NOMO-1 treated with dmso at 0.1 percent for 144 hours (cell line): ENCODE measurements at regions not wholly inside any gene's neighbourhood (a gene's known extent, or its start where the extent isn't known, plus 50 kb on each side); places are given as distances from the start of the nearest gene placed in this dataset.
A peak's percentile ranks its signal among the peaks of the same experiment; 100 is the strongest.

ENCODE experiments used
- DNase-seq: peaks from one replicate; lab custom pipeline; 2025; ENCODE audit not compliant: unreplicated experiment; lab: John Stamatoyannopoulos, UW

- DNase-seq: no peak
These were observed 53.2 kb downstream of the DNAAF9 start for GRCh38 chr20:3354247-3354646.

DNA sequence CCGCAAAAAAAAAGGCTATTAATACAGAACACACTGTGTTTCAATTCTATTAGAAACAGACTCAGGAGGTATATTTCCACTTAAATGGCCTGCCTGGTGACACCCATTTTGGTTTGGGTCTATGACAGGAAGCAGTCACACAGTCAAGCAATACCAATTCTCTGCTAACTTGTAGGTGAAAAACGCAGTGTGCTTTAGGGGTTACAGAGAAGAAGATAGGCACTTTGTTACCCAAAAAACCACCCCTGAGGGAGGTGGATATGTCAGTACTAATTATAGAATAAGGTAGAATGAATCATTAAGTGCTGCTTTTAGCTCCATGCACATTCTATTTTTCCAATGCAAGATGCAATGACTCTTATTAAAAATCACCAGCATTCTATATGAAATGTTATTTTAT, 53.8 kb downstream of the DNAAF9 start:
- no peak for DNase-seq

DNA sequence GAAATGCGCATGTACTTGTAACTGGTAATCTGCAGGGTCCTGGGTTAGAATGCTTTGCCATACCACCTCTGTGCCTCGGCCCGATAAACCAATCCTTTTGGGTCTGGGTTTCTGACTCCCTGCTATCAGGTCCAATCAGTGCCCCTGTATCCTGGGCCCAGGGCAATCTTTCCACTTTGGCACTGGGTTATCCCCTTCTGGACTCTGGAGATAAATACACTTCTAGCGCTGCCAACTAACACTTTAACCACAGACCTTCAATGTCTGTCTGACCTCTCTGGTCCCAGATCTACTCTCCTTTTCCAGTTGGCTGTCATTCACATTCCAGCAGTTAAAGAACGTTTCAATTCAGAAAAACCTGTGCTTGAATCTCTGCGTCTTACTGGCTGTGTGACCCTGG, 55.3 kb downstream of the DNAAF9 start:
- no peak for DNase-seq

GRCh38 chr20:3350422-3350821, 57.0 kb downstream of the DNAAF9 start:
- no peak for DNase-seq

- no peak for DNase-seq
These were observed 57.7 kb downstream of the DNAAF9 start for GRCh38 chr20:3349786-3350185.

DNA sequence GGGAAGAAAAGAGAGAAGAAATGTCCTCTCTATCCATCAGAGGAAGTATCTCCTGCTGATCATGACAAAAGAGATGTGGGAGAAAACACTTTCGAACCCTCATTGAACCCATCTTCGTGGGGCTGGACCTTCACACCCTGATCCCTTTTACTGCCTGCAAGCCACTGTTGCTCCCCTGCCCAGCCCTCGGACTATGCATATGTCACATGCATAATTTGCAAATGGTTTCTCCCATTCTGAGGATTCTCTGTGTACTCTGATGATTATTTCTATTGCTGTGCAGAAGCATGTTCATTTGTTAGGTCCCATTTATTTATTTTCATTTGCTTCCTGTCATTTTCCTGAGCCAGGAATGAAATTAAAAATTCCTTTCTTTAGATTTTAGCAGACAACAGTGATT, 64.7 kb downstream of the DNAAF9 start:
- DNase-seq: no peak

DNA sequence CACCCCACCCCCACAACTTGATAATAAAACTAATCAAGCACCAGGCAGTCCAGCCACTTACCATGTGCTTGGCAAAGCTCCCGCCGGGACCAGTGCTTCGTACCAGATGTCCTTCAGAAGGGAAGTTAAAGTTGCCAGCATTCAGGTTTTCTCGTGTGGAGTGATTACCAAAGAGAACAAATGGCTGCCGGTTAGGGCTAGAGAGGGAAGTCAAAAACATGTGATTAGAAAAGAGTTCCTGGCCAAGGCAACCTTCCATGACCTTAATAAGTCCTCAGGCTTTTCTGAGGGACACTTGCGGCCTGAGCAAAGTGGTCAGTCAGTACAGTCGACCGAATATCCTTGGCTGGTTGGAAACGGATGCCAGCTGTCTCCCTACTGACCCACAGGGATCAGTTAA, 67.0 kb downstream of the DNAAF9 start:
- no peak for DNase-seq

GRCh38 chr20:3339571-3339970, 67.9 kb downstream of the DNAAF9 start:
- no peak for DNase-seq

DNA sequence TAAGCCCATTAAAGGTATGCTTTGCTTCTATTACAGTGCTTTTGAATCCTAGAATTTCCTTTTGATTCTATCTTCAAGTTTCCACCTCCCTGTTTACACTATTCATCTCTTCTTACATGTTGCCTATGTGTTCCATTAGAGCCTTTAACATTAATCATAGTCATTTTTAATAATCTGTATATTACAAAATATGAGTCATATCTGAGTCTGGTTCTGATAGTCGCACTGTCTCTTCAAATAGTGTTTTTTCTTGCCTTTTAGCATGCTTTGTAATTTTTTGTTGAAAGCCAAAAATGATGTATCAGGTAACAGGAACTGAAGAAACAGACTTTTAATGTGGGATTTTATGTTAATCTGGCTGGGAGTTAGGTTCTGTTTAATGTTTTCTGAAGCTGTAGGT, 68.4 kb downstream of the DNAAF9 start:
- no peak for DNase-seq

- no peak for DNase-seq
These were observed 73.1 kb downstream of the DNAAF9 start for GRCh38 chr20:3334156-3334943.

DNA sequence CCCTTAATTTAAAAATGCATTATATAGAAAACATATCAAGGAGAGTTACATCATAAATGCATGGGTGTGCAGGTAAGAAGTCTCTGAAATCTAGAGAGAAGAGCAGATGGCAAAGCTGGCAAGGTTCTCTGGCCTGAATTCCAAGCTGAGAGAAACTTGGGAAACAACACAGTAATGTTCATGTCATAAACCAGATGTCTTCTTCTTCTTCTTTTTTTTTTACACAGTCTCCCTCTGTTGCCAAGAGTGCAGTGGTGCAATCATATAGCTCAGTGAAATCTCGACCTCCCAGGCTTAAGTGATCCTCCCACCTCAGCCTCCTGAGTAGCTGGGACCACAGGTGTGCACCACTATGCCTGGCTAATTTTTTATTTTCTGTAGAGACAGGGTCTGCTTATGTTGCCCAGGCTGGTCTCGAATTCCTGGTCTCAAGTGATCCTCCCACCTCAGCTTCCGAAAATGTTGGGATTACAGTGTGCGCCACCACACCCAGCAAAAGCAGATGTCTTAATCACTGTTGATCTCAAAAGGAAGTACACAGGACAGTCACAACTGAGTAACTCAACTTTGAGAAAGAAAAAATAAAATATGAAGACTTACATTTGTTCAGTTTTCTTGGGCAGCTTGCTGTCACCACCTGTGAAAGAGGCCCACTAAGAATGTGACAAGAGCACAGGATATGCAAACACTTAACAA, 77.3 kb downstream of the DNAAF9 start:
- DNase-seq: no peak

- no peak for DNase-seq
These were observed 79.0 kb downstream of the DNAAF9 start for GRCh38 chr20:3328501-3328900.

DNA sequence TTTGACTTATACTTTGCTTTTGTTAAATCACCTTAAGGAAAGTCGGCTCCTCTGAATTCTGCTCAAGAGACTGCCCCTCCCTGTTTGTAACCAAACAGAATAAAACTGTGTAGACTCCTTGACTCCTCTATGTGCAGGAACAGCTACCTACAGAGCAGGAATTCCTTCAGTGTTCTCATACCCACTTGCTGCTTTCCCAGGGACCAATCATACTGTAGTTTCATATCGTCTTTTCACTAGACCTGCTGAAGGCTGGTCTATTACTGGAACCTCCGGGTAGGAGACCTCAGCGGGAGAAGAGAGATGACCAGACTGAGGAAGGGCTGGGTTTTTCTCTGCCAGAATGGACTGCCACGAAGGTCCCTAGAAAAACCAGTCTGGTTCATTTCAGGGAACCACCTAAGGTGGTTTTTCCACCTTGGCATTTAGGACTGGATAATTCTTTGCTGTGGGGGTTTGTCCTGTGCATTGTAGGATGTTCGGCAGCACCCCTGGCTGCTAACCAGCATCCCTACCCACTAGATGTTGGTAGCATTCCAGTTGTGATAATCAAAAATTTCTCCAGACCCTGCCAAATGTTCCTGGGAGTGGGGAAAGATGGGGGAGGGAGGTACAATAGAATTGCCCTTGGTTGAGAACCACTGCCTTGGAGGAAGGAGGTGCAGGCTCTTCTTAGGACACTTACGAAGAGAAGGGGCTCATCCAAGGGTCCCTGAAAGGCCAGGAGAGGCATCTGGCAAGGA, 80.5 kb downstream of the DNAAF9 start:
- no peak for DNase-seq

- DNase-seq: no peak
These were observed 81.6 kb downstream of the DNAAF9 start for GRCh38 chr20:3325864-3326263.

DNA sequence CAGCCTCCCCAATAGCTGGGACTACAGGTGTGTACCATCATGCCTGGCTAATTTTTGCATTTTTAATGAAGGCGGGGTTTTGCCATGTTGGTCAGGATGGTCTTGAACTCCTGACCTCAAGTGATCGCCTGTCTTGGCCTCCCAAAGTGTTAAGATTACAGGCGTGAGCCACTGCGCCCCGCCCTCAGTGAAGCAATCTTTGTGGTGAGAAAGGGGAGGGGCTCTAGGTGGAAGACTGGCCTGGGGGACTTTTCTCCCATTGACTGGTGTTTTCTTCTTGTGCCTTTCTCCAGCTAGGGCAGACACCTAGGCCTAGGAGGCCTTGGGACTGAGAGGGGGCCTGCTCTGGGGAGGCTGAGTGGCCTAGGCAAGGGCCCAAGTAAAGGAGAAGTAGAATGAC, 84.1 kb downstream of the DNAAF9 start:
- DNase-seq: peak; percentile 72

DNA sequence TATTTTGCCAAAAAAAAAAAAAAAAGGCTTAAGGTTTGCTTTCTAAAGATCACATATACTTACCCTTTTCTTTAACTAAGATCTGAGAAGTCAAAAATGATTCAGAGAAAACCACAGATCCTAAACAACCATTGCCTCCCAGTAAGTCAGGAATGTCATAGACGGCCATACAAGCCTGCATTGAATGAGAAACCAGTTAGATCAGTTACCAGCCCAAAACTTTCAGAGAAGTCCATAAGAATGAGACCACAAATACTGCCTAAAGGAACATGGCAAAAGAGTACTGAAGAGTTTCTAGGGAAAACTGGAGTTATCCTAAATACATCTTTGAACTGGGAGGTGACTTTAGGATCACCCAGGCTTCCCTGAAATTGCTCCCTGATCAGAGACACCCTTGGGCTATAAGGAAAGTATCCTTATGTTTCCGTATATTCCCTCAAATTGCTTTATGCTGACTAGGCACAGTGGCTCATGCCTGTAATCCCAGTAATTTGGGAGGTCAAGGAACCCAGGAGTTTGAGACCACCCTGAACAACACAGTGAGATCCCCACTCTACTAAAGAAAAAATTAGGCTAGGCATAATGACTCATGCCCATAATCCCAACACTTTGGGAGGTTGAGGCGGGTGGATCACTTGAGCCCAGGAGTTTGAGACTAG, 79.4 kb upstream of the SLC4A11 start:
- DNase-seq: no peak

- DNase-seq: no peak
These were observed 77.1 kb upstream of the SLC4A11 start for GRCh38 chr20:3316136-3316535.

DNA sequence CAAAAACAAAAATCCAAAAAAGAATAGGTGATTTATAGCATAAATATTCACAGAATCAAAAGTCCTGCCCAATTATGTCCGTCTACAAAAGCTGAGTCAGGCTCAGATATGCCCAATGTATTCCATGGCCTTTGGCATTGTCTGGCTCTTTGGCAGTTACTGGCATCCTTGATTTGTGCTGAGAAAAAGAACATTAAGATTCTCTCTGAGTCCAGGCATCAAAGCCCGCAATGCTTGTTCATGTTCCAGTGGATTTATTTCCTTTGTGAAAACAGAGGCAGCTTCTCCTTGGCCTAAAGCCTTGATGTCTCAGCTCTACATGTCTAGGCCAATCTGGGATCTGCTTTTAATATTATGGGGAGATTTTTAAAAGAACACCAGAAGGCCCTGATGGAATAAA, 76.1 kb upstream of the SLC4A11 start:
- DNase-seq: no peak

DNA sequence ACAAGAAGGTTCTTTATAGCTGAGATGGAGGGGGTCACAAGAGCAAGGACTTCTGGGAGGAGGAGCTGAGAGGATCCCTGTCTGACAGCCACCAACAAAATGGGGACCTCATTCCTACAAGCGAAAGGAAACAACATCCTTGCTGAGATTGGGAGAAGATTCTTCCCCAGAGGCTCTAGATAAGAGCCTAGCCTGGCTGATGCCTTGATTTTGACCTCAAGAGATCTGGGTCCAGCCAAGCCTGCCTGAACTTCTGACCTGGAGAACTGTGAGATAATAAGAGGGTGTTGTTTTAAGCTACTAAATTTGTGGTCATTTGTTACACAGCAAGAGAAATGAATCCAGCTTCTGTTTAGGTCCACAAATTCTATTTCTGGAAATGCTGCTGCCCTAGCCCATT, 75.4 kb upstream of the SLC4A11 start:
- no peak for DNase-seq

DNA sequence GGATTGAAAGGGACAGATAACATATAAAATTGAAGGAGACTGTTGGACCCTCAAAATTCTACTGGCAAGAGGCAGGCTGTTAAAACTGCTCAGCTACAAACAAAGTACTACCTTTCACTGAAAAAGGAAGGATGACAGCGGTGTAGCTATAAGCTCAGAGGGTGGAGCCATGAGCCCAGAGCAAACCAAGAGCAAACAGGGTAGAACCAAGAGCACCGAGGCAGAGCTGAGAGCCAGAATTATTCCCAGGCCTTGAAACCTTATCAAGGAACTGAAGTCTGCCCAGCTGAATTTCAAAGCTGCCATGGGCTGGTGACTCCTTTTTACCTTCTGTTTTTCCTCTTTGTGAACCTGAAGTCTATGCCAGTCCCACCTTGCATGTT, 74.7 kb upstream of the SLC4A11 start:
- peak; percentile 28 for DNase-seq

- DNase-seq: peak; percentile 71
These were observed 74.1 kb upstream of the SLC4A11 start for GRCh38 chr20:3312940-3313682.
